Medulla oblongata (tissue), 1 donor: ENCODE measurements at regions not wholly inside any gene's neighbourhood (a gene's known extent, or its start where the extent isn't known, plus 50 kb on each side); places are given as distances from the start of the nearest gene placed in this dataset.
"Not testable (repeated sequence)": the region's sequence is repeated elsewhere in the genome, so short reads cannot be mapped to it uniquely, and the experiment has no call there.

ENCODE experiments used
- DNase-seq: peaks from one replicate; pipeline ENCODE4 v3.0.0-alpha.2; 2015; ENCODE audit errors: extremely low spot score

DNA sequence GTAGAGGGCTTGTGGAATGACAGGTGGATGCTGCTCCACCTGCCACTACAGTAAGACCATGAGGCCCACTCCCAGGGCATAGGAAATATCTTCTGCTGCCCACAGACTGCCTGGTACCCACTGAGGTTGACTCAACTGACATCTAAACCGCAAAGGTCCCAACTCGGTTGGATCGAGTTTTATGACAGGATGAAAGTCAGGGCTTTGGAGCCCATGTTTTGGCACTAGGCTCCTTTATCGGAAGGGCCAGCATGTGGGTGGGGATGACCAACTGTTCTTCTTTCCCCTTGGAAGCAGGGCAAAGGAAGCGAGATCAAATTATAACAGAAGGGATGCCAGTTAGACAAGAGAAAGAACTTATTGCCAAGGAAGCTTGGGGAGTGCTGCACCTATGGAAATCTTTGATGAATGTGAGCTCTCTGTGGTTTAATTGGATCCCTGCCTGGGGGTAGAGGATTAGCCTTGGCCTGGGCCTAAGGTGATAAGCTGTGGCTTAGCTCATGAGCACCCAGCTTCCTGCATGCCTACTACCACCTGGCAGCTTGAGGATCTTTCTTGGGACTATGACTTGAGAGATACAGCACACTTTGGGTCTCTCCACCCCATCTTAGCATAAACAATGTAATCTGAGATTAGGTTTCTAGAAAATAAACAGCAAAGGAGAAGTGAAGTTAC, 121.8 kb downstream of the KCNA5 start:
- DNase-seq: no peak

DNA sequence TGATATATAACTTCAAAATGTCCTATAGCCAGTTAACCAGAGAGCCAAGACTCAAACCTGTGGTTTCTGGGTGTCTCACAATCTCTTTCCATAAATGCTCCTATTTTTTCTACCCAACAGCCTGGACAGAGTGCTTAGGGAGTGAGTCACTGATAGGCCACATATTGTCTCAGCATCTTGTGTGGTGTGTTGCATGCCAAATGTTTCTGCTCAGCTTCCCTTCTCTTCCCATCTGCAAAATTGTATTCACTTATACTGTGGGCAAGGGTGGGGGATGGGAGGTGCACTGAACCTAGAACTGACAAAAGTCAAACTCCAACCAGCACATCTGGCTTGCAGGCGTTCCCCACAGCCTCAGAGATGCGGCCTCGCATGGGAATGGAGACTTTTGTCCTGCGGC, 123.3 kb downstream of the KCNA5 start:
- DNase-seq: no peak

DNA sequence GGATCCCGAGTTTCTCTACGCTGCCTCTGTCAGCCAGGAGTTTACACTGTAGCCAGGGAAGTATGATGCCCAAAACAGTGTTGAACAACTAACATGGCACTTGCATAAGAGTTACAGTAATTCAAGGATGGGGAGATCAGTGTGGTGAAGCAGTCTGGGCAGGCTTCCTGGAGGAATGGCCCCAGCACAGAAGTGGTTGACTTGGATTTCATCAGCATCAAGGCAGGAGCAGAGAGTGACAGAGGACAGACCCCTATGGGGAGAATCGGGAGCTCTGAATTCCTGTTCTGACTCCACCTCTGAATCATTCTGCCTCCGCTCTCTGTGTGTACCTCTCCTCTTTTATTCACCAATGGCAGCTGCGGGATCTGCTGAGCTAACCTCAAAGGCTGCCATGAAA, 124.5 kb downstream of the KCNA5 start:
- DNase-seq: no peak

DNA sequence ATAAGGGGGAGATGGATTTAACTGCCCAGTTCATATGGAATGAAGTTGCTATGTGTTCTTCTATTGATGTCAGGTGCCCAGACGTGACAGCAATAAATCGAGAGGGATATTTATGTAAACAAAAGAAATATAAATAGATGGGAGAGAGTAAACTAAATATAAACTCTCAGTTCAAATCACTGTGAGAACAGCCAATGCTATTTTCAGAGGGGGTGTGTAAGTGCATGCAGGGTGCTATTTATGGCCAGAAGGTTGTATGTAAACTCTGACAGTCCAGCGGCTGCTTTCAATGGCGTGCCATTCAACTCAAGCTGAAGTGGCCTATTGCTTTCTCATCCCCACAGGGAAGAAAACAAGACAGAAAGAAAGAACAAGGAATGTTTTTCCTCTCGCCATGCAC, 127.2 kb downstream of the KCNA5 start:
- DNase-seq: no peak

DNA sequence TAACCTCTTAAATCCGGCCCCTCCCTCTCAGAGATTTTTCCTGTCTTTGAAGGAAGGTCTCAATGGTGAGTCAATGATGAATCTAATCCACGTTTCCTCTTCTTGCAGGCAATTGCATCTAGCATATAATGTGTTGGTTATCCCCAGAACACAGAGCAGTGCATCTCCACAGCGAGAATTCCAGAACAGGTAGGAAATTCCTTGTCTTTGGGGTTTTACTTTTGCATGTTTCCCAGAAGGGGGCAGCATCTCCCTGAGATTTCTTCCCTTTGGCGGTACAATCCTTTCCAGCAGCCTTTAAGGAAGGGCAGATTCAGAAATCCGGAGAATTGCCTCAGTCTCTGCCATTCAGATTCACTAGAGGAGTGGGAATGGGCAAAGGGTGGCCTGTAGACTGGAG, 128.0 kb downstream of the KCNA5 start:
- DNase-seq: peak; percentile 34

DNA sequence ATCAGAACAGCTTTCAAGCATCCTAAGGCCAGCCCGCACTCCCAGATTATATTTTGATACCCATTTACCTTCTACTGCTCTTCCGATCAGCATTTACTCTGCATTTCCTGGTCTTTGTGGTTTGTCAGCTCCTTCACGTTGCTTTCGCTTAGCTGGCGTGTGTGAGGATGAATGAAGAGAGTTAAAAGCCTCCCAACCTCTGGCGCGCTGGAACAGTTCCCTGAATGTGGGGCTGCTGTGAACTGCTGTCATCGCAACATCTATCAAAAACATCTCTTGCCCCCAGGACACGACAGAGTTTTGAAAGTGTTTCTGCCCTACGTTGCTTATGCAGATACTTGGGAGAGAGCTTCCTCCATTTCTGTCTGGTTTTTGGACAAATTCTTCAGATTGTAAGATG, 129.2 kb downstream of the KCNA5 start:
- DNase-seq: no peak

DNA sequence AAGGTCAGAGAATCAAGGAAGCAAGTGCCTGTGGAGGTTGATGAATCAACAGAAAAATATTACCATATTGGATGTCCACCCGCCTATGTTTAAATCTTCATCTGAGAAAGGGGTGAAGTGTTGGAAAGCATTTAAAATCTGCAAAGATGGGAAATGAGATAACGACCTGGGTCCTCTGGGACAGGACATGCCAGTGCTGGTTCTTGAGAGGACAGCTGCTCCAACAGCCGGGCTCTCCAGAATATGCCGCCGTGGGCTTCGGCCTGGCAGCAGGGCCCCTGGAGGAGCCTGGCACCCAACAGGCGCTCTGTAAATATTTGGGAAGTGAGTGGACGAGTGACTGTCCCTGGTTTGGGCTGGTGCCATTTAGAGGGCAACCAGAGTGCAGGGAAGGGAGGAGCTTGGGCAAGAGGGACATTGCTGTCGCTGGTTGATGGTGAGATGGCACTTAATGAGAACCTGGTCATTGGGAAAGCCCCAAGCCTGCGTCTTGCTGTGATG, 129.9 kb downstream of the KCNA5 start:
- no peak for DNase-seq

DNA sequence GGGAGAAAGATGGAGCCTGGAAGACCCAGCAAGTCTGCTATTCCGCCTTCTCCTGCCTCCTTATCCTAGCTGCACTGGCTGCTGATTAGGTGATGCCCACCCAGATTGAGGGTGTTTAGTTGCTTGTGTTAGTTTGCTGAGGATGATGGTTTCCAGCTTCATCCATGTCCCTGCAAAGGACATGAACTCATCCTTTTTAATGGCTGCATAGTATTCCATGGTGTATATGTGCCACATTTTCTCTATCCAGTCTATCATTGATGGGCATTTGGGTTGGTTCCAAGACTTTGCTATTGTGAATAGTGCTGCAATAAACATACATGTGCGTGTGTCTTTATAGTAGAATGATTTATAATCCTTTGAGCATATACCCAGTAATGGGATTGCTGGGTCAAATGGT, 131.7 kb downstream of the KCNA5 start:
- not testable (repeated sequence) for DNase-seq

DNA sequence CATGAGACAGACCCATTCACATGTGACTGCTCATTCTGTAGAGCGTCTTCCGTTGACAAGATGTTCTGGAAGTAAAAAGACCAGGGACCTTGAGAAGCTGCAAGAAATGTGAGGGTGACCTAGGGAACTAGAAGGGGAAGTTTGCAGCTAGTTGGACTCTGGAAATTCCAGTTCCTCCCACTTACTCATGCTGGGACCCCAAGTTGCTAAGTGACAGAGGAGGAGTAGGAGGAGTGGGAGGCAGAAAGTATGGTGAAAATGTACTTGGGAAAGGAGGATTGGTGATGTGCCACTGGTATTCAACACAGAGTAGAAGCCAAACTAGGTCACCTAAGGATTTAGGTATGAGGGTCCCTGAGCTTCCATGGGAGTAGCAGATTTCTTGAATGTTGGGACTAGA, 132.4 kb downstream of the KCNA5 start:
- DNase-seq: no peak

DNA sequence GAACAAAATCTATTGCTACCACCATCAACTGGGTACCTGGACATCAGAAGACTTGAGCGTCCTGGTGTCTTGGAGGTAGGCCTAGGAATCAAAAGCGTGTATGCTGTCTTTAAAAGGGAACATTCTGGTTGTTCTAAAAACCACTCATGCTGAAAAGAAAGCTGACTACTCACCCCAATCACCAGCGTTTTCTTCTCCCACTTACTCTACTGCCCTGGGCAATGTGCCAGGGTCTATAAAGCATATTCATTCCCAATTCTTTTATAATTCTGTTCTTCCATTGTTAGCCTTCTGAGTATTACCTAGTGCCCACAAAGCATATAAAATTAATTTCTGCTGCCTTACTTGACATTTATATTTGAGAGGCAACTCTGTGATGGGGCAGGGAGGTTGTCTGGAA, 133.4 kb downstream of the KCNA5 start:
- no peak for DNase-seq

DNA sequence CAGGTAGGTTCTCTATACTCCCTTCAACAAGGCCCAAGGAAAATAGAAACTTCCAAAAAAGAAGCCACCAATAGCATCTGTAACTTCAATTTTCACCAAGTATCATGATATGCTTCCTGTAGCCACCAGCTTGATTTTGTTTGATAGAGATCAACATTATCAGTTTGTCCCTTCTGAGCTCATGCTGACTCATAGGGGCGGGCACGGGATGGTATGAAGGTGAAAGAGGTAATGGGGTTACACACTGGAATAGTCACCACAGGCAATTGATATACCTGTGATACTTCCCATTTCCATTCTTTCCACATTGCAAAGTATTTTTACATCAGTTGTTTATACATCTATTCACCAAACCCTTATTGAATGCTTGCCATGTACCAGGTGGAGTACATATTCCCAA, 134.1 kb downstream of the KCNA5 start:
- no peak for DNase-seq

DNA sequence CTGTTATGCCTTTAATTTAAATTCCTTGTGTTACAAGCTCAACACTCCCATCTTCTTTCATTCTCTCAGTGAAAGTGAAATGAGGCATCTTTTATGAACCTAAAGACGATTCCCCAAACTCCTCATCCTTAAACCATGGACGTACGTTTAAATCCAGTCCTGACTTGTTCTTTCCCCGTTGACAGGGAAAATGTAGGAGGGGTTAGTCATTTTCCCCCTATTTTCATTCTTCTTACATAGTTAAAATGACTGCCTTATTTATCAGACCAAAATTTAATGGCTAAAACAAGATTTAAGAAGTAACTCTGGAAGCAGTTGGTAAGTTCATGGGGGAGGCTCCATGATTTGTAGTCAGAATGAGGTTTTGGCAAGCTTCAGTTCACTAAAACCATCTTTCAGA, 134.9 kb downstream of the KCNA5 start:
- no peak for DNase-seq

DNA sequence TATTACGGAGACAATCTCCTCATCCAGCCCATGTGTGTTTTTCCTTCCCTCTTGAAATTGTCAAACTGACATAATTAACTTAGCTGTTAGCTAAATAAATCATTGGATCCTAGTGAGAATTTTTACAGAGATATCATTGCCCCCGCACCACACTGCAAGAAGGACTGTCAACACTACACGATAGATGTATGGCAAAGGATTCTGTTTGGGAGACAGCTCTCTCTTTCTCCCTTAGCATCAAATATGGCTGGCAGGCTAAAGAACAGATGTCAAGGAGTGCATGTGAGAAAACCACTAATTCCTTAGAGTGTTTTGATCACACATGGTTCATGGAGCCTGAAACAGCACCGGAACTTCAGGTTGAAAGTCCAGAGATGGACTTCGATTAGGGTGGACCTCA, 136.8 kb downstream of the KCNA5 start:
- DNase-seq: no peak

DNA sequence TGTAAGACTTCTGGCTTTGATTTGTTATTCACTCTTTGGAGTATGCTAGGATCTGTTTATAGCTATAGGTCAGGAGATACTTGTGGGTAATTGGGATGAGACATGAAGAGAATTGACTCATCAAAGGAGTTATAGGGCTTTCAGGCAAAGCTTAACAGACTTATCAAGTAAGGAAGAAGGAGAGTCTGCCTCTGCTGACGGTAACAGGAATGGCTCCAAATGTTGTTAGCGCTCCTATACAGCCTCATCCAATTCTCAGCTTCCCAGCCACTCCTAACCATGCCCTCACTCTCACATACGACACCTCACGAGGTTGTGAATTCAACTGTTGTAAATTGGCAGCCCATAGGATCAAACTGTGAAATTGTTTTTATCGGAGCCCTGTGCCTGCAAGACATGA, 140.5 kb downstream of the KCNA5 start:
- no peak for DNase-seq

DNA sequence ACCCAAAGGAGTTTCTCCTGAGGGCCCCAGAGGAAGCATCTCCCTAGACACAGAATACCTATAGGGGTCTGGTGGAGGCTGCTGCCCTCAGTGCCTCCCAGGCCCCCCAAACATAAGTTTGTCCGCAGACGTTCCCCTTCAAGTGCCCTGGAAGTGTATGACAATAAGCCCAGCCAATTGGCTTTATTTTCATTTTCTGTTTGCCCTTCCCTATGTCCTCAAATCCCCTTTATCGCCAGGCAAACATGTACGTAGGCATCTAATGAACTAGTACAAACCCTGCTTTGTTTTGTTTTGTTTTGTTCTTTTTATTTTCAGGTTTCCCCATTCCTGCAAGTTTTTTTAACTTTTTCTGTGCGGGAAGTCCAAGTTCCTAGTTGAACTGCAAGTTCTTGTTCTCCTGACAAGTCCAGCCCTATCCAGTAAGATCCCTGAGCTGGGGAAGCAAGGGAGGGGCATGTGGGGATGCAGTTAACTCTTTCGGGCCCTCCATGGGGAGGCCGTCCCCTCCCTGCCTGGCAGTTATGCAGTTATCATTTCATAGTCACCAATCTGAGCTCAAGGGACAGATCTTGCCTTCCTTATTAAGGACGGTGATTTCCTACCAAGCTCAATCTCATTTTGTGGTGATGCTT, 141.9 kb downstream of the KCNA5 start:
- no peak for DNase-seq

DNA sequence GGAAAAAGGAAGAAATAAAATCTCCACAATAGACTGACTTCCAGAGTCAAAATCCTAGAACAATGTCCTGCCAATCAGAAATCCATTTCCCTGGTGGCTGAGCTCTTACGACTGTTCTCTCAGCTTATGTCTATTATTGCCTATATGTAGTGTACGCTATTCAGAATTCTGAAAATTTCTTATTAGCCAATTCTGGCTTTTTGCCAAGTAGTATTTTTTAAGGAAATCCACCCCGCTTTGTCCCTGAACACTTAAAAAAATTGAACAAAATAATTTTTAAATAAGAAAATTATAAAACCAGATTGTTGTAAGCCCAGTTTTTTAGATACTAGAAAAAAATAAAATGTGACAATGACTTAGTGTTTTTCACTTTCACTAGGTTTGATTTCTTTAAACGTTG, 143.0 kb downstream of the KCNA5 start:
- no peak for DNase-seq

DNA sequence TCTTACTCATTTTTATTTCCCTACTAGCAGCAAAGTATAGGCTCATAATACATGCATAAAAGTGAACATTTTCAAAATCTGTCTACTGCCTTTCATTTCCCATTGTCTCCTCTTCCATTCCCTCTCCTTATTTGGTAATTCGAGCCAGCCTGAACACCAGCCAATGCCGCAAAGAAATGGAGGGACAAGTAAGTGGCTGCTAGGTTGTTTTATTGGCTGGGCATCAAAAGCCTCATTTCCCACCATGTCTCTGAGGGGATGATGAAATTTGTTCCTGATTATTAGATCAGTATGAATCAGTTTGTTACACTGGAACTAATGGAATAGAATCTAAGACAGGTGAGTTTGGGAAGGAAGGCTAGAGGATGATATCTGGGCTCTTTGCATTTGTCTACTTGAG, 143.5 kb downstream of the KCNA5 start:
- no peak for DNase-seq

DNA sequence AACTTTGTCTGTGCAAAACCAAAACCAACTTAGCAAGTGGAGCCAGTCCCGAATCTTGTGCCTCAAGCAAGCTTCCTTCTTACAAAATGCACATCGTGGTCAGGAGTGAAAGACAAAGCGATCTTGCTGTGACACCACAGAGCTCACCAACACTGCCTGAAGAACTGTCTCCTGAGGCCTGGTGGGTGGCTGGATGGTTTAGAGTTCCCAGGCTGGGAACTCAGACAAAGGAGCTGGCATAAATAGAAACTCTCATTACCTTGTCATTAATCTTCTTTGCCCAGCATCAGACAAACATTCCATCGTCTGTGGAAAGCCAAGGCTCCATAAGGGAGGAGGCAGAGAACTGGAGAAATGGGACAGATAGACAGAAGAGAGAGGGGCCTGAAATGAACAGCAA, 144.8 kb downstream of the KCNA5 start:
- no peak for DNase-seq

DNA sequence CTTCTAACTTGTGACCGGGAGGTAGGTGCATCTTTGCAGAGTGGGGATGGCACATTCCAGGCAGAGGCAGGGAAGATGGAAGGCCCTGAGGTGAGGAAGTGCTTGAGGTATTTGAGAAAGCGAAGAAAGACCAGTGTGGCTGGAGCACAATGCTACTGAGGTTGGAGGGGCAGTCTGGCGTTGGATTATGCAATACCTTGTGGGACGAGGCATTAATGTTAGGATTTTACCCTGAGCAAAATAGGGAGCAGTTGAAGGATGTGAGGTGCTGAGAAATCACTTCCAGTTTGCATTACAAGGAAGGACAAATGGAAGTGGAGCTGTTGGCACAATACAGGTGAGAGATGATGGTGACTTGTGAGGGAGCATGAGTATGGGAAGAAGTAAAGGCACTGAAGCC, 145.5 kb downstream of the KCNA5 start:
- no peak for DNase-seq

DNA sequence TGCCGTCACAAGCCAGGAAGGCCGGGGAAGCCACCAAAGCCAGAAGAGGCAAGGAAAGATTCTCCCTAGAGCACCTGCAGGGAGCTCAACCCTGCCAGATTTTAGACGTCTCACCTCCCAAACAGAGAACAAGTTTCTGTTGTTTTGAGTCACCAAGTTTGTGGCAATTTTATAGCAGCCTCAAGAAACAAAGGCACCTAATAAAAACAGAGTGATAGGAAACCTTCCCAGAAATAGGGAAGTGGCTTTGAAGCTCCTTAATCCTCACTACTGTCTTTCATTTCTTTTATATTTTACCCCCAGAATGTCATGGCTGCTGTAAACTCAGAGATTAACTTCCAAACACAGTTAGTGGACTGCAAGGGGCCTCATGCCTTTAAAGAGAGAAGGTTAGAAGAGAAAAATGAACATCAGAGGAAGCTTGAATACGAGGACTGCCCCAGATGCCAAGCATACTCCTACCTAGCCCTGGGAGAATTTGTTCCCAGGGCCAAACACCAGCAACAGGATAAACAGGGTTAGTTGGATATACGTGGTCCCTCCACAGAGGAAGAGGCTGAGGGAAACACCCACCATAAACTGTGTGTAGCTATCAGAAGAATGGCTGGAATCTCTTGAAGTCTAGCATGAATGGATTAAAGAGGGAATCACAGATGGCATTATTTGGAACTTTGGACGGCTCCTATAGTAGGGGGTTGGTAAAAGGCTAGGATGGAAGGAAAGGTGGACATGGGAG, 148.3 kb downstream of the KCNA5 start:
- no peak for DNase-seq

DNA sequence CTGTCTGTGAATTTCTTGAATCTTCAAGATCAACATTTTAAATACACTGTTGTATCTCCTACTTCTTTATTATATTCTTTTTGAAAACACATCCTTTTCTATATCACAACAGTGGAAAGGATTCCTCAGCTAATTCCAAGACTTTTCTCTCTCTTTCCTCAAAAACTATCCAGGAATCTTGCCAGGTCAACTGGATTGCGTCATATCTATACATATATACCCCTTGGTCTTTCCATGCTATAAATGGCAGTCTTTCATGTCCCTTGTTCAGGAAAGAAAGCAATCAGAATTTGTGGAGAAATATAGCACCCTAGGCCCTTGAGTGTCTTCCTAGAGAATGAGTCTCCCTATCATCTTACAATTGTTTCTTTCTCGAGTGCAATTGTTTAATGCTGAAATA, 149.0 kb downstream of the KCNA5 start:
- DNase-seq: no peak

DNA sequence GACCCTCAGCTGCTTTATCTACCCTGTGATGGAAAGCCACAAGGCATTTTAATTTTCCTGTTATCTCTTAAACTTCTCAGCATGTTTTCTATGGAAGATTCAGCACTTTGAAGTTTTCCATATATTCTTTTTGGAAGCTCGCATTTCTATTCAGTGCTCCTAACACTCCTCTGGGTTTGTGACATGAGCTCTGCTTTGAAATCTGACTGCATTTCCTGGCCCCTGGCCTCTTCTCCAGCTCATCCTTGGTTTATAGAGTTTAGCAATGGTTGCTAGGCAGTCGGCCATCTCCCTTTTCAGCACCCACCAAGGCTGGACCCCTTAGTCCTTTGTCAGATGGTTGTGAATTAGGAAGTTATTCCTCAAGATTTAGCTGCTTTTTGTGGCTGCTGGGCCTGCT, 150.6 kb downstream of the KCNA5 start:
- no peak for DNase-seq

DNA sequence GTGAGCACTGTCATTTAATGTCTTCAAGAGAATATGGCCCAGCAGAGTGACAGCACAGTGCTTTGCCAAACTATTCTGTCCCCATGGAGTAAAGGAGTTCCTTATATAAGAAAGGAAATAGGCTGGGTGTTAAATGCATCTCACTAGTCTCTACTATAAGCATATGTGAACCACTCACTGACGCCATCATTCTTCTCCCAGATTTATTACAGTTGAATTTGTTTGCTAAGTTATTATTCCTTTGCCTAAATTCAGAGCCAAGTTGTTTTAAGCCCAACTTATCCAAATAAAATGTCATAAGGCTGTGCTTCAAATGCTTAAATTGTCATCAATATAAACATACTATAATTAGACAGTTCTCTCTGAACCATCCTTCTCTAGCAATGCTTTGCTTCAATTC, 151.6 kb downstream of the KCNA5 start:
- no peak for DNase-seq
